OCI-LY1 (cell line): ENCODE measurements at regions not wholly inside any gene's neighbourhood (a gene's known extent, or its start where the extent isn't known, plus 50 kb on each side); places are given as distances from the start of the nearest gene placed in this dataset.

Experiments
- CTCF ChIP-seq: fragments of 200-600 bp; sonication (generic), shearing (Covaris generic); IDR thresholded peaks from 2 replicates; pipeline ENCODE4 v1.5.1; 2017; ENCODE audit warnings: mild to moderate bottlenecking, antibody characterized with exemption, low read length, moderate library complexity, mixed read lengths
- EZH2 ChIP-seq: fragments of 200-600 bp; sonication (generic), shearing (Covaris generic); IDR thresholded peaks from 2 replicates; pipeline ENCODE4 v1.8.0; 2017; ENCODE audit warnings: borderline replicate concordance, mixed run types, mild to moderate bottlenecking, antibody characterized with exemption, low read length, moderate library complexity, mixed read lengths

- TF ChIP-seq CTCF (no peak), EZH2 (no peak)
These were observed 106.2 kb upstream of the RPH3A start for GRCh38 chr12:112685321-112685720.
